ENCODE measurements at regions not wholly inside any gene's neighbourhood (a gene's known extent, or its start where the extent isn't known, plus 50 kb on each side); places are given as distances from the start of the nearest gene placed in this dataset.

DNA sequence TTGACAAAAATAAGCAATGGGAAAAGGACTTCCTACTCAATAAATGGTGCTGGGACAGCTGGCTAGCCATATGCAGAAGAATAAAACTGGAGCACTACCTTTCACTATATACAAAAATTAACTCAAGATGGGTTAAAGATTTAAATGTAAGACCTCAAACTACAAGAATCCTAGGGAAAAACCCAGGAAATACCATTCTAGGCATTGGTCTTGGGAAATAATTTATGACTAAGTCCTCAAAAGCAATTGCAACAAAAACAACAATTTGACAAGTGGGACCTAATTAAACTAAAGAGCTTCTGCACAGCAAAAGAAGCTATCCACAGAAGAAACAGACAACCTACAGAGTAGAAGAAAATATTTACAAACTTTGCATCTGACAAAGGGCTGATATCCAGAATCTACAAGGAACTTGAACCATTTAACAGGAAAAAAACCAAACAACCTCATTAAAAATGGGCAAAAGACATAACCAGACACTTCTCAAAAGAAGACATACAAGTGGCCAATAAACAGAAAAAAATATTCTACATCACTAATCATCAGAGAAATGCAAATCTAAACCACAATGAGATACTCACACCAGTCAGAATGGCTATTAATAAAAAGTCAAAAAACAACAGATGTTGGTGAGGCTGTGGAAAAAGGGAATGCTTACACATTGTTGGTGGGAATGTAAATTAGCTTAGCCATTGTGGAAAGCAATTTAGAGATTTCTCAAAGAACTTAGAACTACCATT, 75.2 kb upstream of the CPEB4 start (continued):
- TF ChIP-seq KDM1A (IDR thresholded peaks at IDR 0.05; ENCODE audit: borderline replicate concordance, low read length) (no peak), SRF (IDR thresholded peaks at IDR 0.05; ENCODE audit: low read depth, low read length) (no peak), RAD21 (IDR thresholded peaks at IDR 0.05 in 1 of 2, conservative IDR thresholded peaks at IDR 0.05 in 1 of 2; ENCODE audit: low read depth in 2 of 2, low read length in 2 of 2) (no peak), RNF2 (IDR thresholded peaks at IDR 0.05; ENCODE audit: borderline replicate concordance, low read depth, low read length, missing control alignments, poor library complexity, severe bottlenecking) (no peak)
